HEK293 (cell line): ENCODE measurements at regions not wholly inside any gene's neighbourhood (a gene's known extent, or its start where the extent isn't known, plus 50 kb on each side); places are given as distances from the start of the nearest gene placed in this dataset.

ENCODE experiments used
- CTCF ChIA-PET: fragments of 350-600 bp; formaldehyde crosslinking; extraction: SDS; loops from one replicate; lab custom pipeline; 2021; ENCODE audit warnings: antibody characterized with exemption; lab: Yijun Ruan, JAX
- POLR2A ChIA-PET: fragments of 300-600 bp; formaldehyde crosslinking; extraction: SDS; loops from one replicate; lab custom pipeline; 2020; ENCODE audit warnings: antibody characterized with exemption, inconsistent platforms; lab: Yijun Ruan, JAX
- H3K27ac ChIP-seq: fragments of 200-500 bp; sonication (Bioruptor generic); 2 replicates; pipeline ENCODE4 v1.5.1; 2014; ENCODE audit warnings: low read depth, low read length, control low read depth, inconsistent platforms; ENCODE audit errors: extremely low read depth
- H3K36me3 ChIP-seq, 2 experiments: fragments of 200-500 bp in 1 of 2; sonication (Bioruptor generic) in 1 of 2; 1 replicate in 1 of 2; 2 replicates in 1 of 2; pipeline ENCODE4 v1.5.1; 2014 to 2017; ENCODE audit warnings: inconsistent platforms in 2 of 2, low read length in 2 of 2; ENCODE audit not compliant: control insufficient read depth in 2 of 2, insufficient read depth in 1 of 2
- H3K4me1 ChIP-seq: fragments of 200-500 bp; sonication (Bioruptor generic); 2 replicates; pipeline ENCODE4 v1.5.1; 2014; ENCODE audit warnings: mild to moderate bottlenecking, low read length, inconsistent platforms; ENCODE audit not compliant: control insufficient read depth, insufficient read depth
- H3K4me3 ChIP-seq: 2 replicates; pipeline ENCODE4 v1.5.1; 2011; ENCODE audit warnings: low read depth, mild to moderate bottlenecking, control low read depth, low read length, moderate library complexity
- H3K9me3 ChIP-seq: fragments of 200-500 bp; sonication (Bioruptor generic); 2 replicates; pipeline ENCODE4 v1.5.1; 2014; ENCODE audit warnings: low read depth, low read length, inconsistent platforms; ENCODE audit not compliant: control insufficient read depth, insufficient read depth
- ATF2 ChIP-seq: fragments of 450-650 bp; formaldehyde crosslinking; IDR thresholded peaks from 2 replicates; pipeline ENCODE4 v1.5.1; 2016; ENCODE audit warnings: missing biosample characterization, missing genetic modification characterization, low read depth
- BCL11B ChIP-seq: fragments of 450-650 bp; formaldehyde crosslinking; IDR thresholded peaks from 2 replicates; pipeline ENCODE4 v1.5.1; 2016; ENCODE audit warnings: low read depth, missing biosample characterization, missing genetic modification characterization
- FEZF1 ChIP-seq: fragments of 450-650 bp; formaldehyde crosslinking; IDR thresholded peaks from 2 replicates; pipeline ENCODE4 v1.5.1; 2016; ENCODE audit warnings: missing biosample characterization, missing genetic modification characterization
- HOXC10 ChIP-seq: sonication (generic); formaldehyde crosslinking; IDR thresholded peaks from 2 replicates; pipeline ENCODE4 v1.8.1; 2023; ENCODE audit warnings: mild to moderate bottlenecking, missing genetic modification reagents
- INSM2 ChIP-seq: fragments of 450-650 bp; formaldehyde crosslinking; IDR thresholded peaks from 2 replicates; pipeline ENCODE4 v1.5.1; 2016; ENCODE audit warnings: missing biosample characterization, missing genetic modification characterization
- PBX3 ChIP-seq: sonication (generic); formaldehyde crosslinking; IDR thresholded peaks from 2 replicates; pipeline ENCODE4 v1.8.1; 2022; ENCODE audit warnings: mild to moderate bottlenecking, moderate library complexity, missing genetic modification reagents
- REST ChIP-seq: fragments of 450-650 bp; formaldehyde crosslinking; IDR thresholded peaks from 2 replicates; pipeline ENCODE4 v1.5.1; 2016; ENCODE audit warnings: missing biosample characterization, missing genetic modification characterization
- TRIM28 ChIP-seq: IDR thresholded peaks from 2 replicates; pipeline ENCODE4 v1.6.1; 2011; ENCODE audit warnings: low read length, control low read depth, borderline replicate concordance
- ZBTB17 ChIP-seq: fragments of 450-650 bp; formaldehyde crosslinking; IDR thresholded peaks from 2 replicates; pipeline ENCODE4 v1.5.1; 2016; ENCODE audit warnings: missing biosample characterization, missing genetic modification characterization
- ZBTB20 ChIP-seq: fragments of 450-650 bp; formaldehyde crosslinking; IDR thresholded peaks from 2 replicates; pipeline ENCODE4 v1.5.1; 2016; ENCODE audit warnings: missing biosample characterization, missing genetic modification characterization
- ZNF112 ChIP-seq: fragments of 450-650 bp; formaldehyde crosslinking; IDR thresholded peaks from 2 replicates; pipeline ENCODE4 v1.5.0; 2017; ENCODE audit warnings: missing biosample characterization, missing genetic modification characterization
- ZNF114 ChIP-seq: fragments of 450-650 bp; formaldehyde crosslinking; IDR thresholded peaks from 2 replicates; pipeline ENCODE4 v1.5.0; 2017; ENCODE audit warnings: missing biosample characterization, missing genetic modification characterization
- ZNF121 ChIP-seq: fragments of 450-650 bp; formaldehyde crosslinking; IDR thresholded peaks from 2 replicates; pipeline ENCODE4 v1.5.1; 2016; ENCODE audit warnings: missing biosample characterization, missing genetic modification characterization
- ZNF132 ChIP-seq: fragments of 450-650 bp; formaldehyde crosslinking; IDR thresholded peaks from 2 replicates; pipeline ENCODE4 v1.5.1; 2017; ENCODE audit warnings: missing biosample characterization, missing genetic modification characterization, borderline replicate concordance
- ZNF148 ChIP-seq: fragments of 450-650 bp; formaldehyde crosslinking; IDR thresholded peaks from 2 replicates; pipeline ENCODE4 v1.5.0; 2017; ENCODE audit warnings: missing biosample characterization, missing genetic modification characterization, borderline replicate concordance
- ZNF18 ChIP-seq: fragments of 450-650 bp; formaldehyde crosslinking; IDR thresholded peaks from 2 replicates; pipeline ENCODE4 v1.5.1; 2016; ENCODE audit warnings: missing biosample characterization, missing genetic modification characterization
- ZNF266 ChIP-seq: fragments of 450-650 bp; formaldehyde crosslinking; IDR thresholded peaks from 2 replicates; pipeline ENCODE4 v1.5.1; 2016; ENCODE audit warnings: missing biosample characterization, missing genetic modification characterization, low read depth
- ZNF302 ChIP-seq: fragments of 450-650 bp; formaldehyde crosslinking; IDR thresholded peaks from 2 replicates; pipeline ENCODE4 v1.5.1; 2016; ENCODE audit warnings: missing biosample characterization, missing genetic modification characterization, low read depth
- ZNF335 ChIP-seq: fragments of 450-650 bp; formaldehyde crosslinking; conservative IDR thresholded peaks from 2 replicates; pipeline ENCODE4 v1.5.1; 2016; ENCODE audit warnings: missing biosample characterization, missing genetic modification characterization
- ZNF341 ChIP-seq: fragments of 450-650 bp; formaldehyde crosslinking; IDR thresholded peaks from 2 replicates; pipeline ENCODE4; 2016; ENCODE audit warnings: low read depth, missing biosample characterization, missing genetic modification characterization
- ZNF350 ChIP-seq: fragments of 450-650 bp; formaldehyde crosslinking; IDR thresholded peaks from 2 replicates; pipeline ENCODE4 v1.5.0; 2017; ENCODE audit warnings: missing biosample characterization, mild to moderate bottlenecking, missing genetic modification characterization
- ZNF433 ChIP-seq: fragments of 450-650 bp; formaldehyde crosslinking; IDR thresholded peaks from 2 replicates; pipeline ENCODE4 v1.5.1; 2016; ENCODE audit warnings: missing biosample characterization, missing genetic modification characterization, low read depth
- ZNF544 ChIP-seq: fragments of 450-650 bp; formaldehyde crosslinking; IDR thresholded peaks from 2 replicates; pipeline ENCODE4 v1.5.0; 2017; ENCODE audit warnings: missing biosample characterization, missing genetic modification characterization
- ZNF585B ChIP-seq: fragments of 450-650 bp; formaldehyde crosslinking; IDR thresholded peaks from 2 replicates; pipeline ENCODE4 v1.5.1; 2016; ENCODE audit warnings: missing biosample characterization, missing genetic modification characterization
- ZNF76 ChIP-seq: fragments of 450-650 bp; formaldehyde crosslinking; IDR thresholded peaks from 2 replicates; pipeline ENCODE4; 2016; ENCODE audit warnings: low read depth, missing biosample characterization, missing genetic modification characterization, borderline replicate concordance
- ZNF768 ChIP-seq: fragments of 450-650 bp; formaldehyde crosslinking; IDR thresholded peaks from 2 replicates; pipeline ENCODE4 v1.5.1; 2018; ENCODE audit warnings: missing biosample characterization, mild to moderate bottlenecking, missing genetic modification characterization
- ZNF830 ChIP-seq: fragments of 450-650 bp; IDR thresholded peaks from 2 replicates; pipeline ENCODE4 v1.5.0; 2018; ENCODE audit warnings: missing biosample characterization, missing genetic modification characterization, low read depth, mild to moderate bottlenecking, moderate library complexity
- ZNF837 ChIP-seq: fragments of 450-650 bp; formaldehyde crosslinking; IDR thresholded peaks from 2 replicates; pipeline ENCODE4 v1.5.1; 2016; ENCODE audit warnings: missing biosample characterization, missing genetic modification characterization
- ZSCAN23 ChIP-seq: fragments of 450-650 bp; formaldehyde crosslinking; IDR thresholded peaks from 2 replicates; pipeline ENCODE4 v1.5.1; 2016; ENCODE audit warnings: missing biosample characterization, missing genetic modification characterization

GRCh38 chr2:61590214-61590613, 52.1 kb upstream of the XPO1 start (continued):
- TF ChIP-seq ATF2 (tag by site-specific recombination), result no peak
- no peak for TF ChIP-seq ZNF335 (tag by site-specific recombination)
- no peak for TF ChIP-seq ZNF585B (tag by site-specific recombination)
- no peak for TF ChIP-seq ZSCAN23 (tag by site-specific recombination)
- no peak for TF ChIP-seq ZNF114
- TF ChIP-seq ZNF148 (tag by site-specific recombination), result no peak
- TF ChIP-seq INSM2, result no peak
- TF ChIP-seq ZNF132, result no peak
- TF ChIP-seq ZBTB20 (tag by site-specific recombination), result no peak
- no peak for TF ChIP-seq ZNF350
- no peak for TF ChIP-seq ZNF112 (tag by site-specific recombination)
- TF ChIP-seq ZNF18 (tag by site-specific recombination), result no peak
- TF ChIP-seq ZNF341 (tag by site-specific recombination), result no peak
- no peak for TF ChIP-seq ZNF768
- no peak for TF ChIP-seq ZNF302 (tag by site-specific recombination)
- TF ChIP-seq, all 188 proteins: peak for 0

GRCh38 chr2:61588566-61588965, 50.4 kb upstream of the XPO1 start:
- ChIA-PET CTCF (no interaction called here), POLR2A (no interaction called here)
- Histone ChIP-seq H3K4me3 (no peak overlapping the region), H3K9me3 (no peaks in the 10 kb centered on the region), H3K36me3 (no peaks in the 10 kb centered on the region), H3K4me1 (no peaks in the 10 kb centered on the region), H3K27ac (no peak overlapping the region)
- TF ChIP-seq ZNF76 (tag by site-specific recombination), result no peak
- TF ChIP-seq ZNF830 (tag by site-specific recombination), result no peak
- no peak for TF ChIP-seq REST (tag by site-specific recombination)
- TF ChIP-seq PBX3 (CRISPR knock-in tag), result no peak
- TF ChIP-seq ZBTB17 (tag by site-specific recombination), result no peak
- TF ChIP-seq ZNF433, result no peak
- TF ChIP-seq BCL11B (tag by site-specific recombination), result no peak
- no peak for TF ChIP-seq ZNF837 (tag by site-specific recombination)
- TF ChIP-seq TRIM28, result no peak
- no peak for TF ChIP-seq FEZF1 (tag by site-specific recombination)
- no peak for TF ChIP-seq ZNF544 (tag by site-specific recombination)
- TF ChIP-seq ZNF266 (tag by site-specific recombination), result no peak
- TF ChIP-seq HOXC10 (CRISPR knock-in tag), result no peak
- no peak for TF ChIP-seq ZNF121 (tag by site-specific recombination)
